HCT116 (cell line): ENCODE measurements at regions not wholly inside any gene's neighbourhood (a gene's known extent, or its start where the extent isn't known, plus 50 kb on each side); places are given as distances from the start of the nearest gene placed in this dataset.

Experiments used
- ATAC-seq: fragments of 200-7000 bp; cut with Tn5 transposase; 2 replicates; pipeline ENCODE4 v1.9.1; 2020; ENCODE audit warnings: mild to moderate bottlenecking, moderate library complexity
- BruUV-seq: library from RNA; stranded (reverse); fragments of 400-500 nt; replicated peaks from 2 replicates; lab custom pipeline; 2021; lab: Mats Ljungman, UMichigan
- CTCF ChIA-PET: fragments of 300-600 bp; sonication (Branson Sonifier 250); formaldehyde crosslinking; loops from one replicate; lab custom pipeline; 2021; ENCODE audit warnings: antibody characterized with exemption; lab: Charles Lee
- POLR2A ChIA-PET: fragments of 300-600, 350-600 bp; sonication (Branson Sonifier 250); formaldehyde crosslinking; loops from one replicate; lab custom pipeline; 2021; ENCODE audit warnings: antibody characterized with exemption; lab: Charles Lee
- RAD21 ChIA-PET, 2 experiments: fragments of 300-600 bp; sonication (Branson Sonifier 250); formaldehyde crosslinking; loops; one replicate each; lab custom pipeline; 2023; ENCODE audit warnings: low total read pairs in 2 of 2; ENCODE audit not compliant: uncharacterized antibody in 2 of 2, unreplicated experiment in 2 of 2, low non-redundant PET in 1 of 2; lab: Charles Lee
- DNase-seq: peaks from one replicate; pipeline ENCODE4 v3.0.0-alpha.2; 2010; ENCODE audit warnings: low read depth, low spot score
- H2AFZ ChIP-seq: fragments of 200-600 bp; shearing (Covaris generic), sonication (generic); 2 replicates; pipeline ENCODE4 v1.6.1; 2017; ENCODE audit warnings: low read depth, mixed run types, mixed read lengths, antibody characterized with exemption, low read length; ENCODE audit not compliant: poor library complexity, severe bottlenecking
- H3K27ac ChIP-seq: 2 replicates; pipeline ENCODE4 v1.5.1; 2012; ENCODE audit warnings: low read depth, low read length
- H3K27me3 ChIP-seq: fragments of 200-600 bp; sonication (generic); 2 replicates; pipeline ENCODE4 v1.6.1; 2016; ENCODE audit warnings: mixed run types, low read length, mixed read lengths; ENCODE audit not compliant: insufficient read depth
- H3K36me3 ChIP-seq, 2 experiments: fragments of 200-500 bp in 1 of 2; fragments of 200-600 bp in 1 of 2; sonication (Bioruptor generic) in 1 of 2; sonication (generic) in 1 of 2; 2 replicates each; pipeline versions ENCODE4 v1.5.1 to v1.6.1; 2014 to 2016; ENCODE audit warnings: low read length in 2 of 2, inconsistent platforms in 1 of 2, mixed read lengths in 1 of 2, mixed run types in 1 of 2; ENCODE audit not compliant: insufficient read depth in 2 of 2, control insufficient read depth in 1 of 2
- H3K4me1 ChIP-seq, 2 experiments: fragments of 200-600 bp in 1 of 2; sonication (generic) in 1 of 2; 2 replicates each; pipeline versions ENCODE4 v1.5.1 to v1.6.1; 2012 to 2017; ENCODE audit warnings: low read length in 2 of 2, inconsistent platforms in 1 of 2, mild to moderate bottlenecking in 1 of 2, mixed read lengths in 1 of 2, mixed run types in 1 of 2, moderate library complexity in 1 of 2; ENCODE audit not compliant: insufficient read depth in 2 of 2, control insufficient read depth in 1 of 2
- H3K4me2 ChIP-seq: fragments of 200-600 bp; sonication (generic); 2 replicates; pipeline ENCODE4 v1.6.1; 2017; ENCODE audit warnings: mixed run types, low read length, mixed read lengths
- H3K4me3 ChIP-seq, 2 experiments: fragments of 200-600 bp in 1 of 2; sonication (generic) in 1 of 2; replicated peaks in 1 of 2; 2 replicates each; pipeline ENCODE4 v1.5.1; 2011 to 2016; ENCODE audit warnings: low read length in 2 of 2, control low read depth in 1 of 2, low read depth in 1 of 2, mild to moderate bottlenecking in 1 of 2, mixed read lengths in 1 of 2, mixed run types in 1 of 2
- H3K79me2 ChIP-seq: fragments of 200-600 bp; sonication (generic); 2 replicates; pipeline ENCODE4 v1.6.1; 2017; ENCODE audit warnings: mild to moderate bottlenecking, mixed run types, low read length, moderate library complexity, mixed read lengths; ENCODE audit not compliant: insufficient read depth
- H3K9ac ChIP-seq: fragments of 200-600 bp; sonication (generic); 2 replicates; pipeline ENCODE4 v1.6.1; 2016; ENCODE audit warnings: low read length, mixed read lengths
- H3K9me2 ChIP-seq: fragments of 200-600 bp; sonication (generic), shearing (Covaris generic); 2 replicates; pipeline ENCODE4 v1.6.1; 2017; ENCODE audit warnings: mixed run types, mild to moderate bottlenecking, moderate library complexity; ENCODE audit not compliant: insufficient read depth
- H3K9me3 ChIP-seq, 2 experiments: fragments of 200-500 bp in 1 of 2; fragments of 200-600 bp in 1 of 2; sonication (Bioruptor generic) in 1 of 2; sonication (generic) in 1 of 2; 2 replicates each; pipeline ENCODE4 v1.6.1; 2014 to 2017; ENCODE audit warnings: low read length in 2 of 2, mixed read lengths in 2 of 2, inconsistent platforms in 1 of 2, low read depth in 1 of 2, mild to moderate bottlenecking in 1 of 2, mixed run types in 1 of 2, moderate library complexity in 1 of 2; ENCODE audit not compliant: control insufficient read depth in 1 of 2, insufficient read depth in 1 of 2
- H4K20me1 ChIP-seq: fragments of 200-600 bp; sonication (generic), shearing (Covaris generic); 2 replicates; pipeline ENCODE4 v1.6.1; 2017; ENCODE audit warnings: mixed run types, mild to moderate bottlenecking, moderate library complexity; ENCODE audit not compliant: insufficient read depth
- CBX3 ChIP-seq: IDR thresholded peaks from 2 replicates; pipeline ENCODE4 v1.6.1; 2012; ENCODE audit warnings: low read depth
- ELF1 ChIP-seq: IDR thresholded peaks from 2 replicates; pipeline ENCODE4 v1.6.1; 2012; ENCODE audit warnings: low read depth, borderline replicate concordance
- EZH2phosphoT487 ChIP-seq: fragments of 200-600 bp; IDR thresholded peaks from 2 replicates; pipeline ENCODE4 v1.6.1; 2018; ENCODE audit warnings: antibody characterized with exemption, borderline replicate concordance
- FOSL1 ChIP-seq: IDR thresholded peaks from 2 replicates; pipeline ENCODE4 v1.6.1; 2012; ENCODE audit warnings: low read depth
- POLR2A ChIP-seq: IDR thresholded peaks from 2 replicates; pipeline ENCODE4 v1.7.0; 2011; ENCODE audit warnings: borderline replicate concordance; ENCODE audit not compliant: insufficient read depth, insufficient read length; ENCODE audit errors: extremely low read depth
- RAD21 ChIP-seq: IDR thresholded peaks from 2 replicates; pipeline ENCODE4 v1.6.1; 2012; ENCODE audit warnings: low read depth, mild to moderate bottlenecking
- SIN3A ChIP-seq: IDR thresholded peaks from 2 replicates; pipeline ENCODE4 v1.6.1; 2012; ENCODE audit warnings: low read depth
- SRF ChIP-seq: IDR thresholded peaks from 2 replicates; pipeline ENCODE4 v1.6.1; 2012; ENCODE audit warnings: low read depth
- TCF7L2 ChIP-seq: IDR thresholded peaks from 2 replicates; pipeline ENCODE4 v1.7.0; 2011; ENCODE audit warnings: borderline replicate concordance, inconsistent platforms; ENCODE audit not compliant: insufficient read depth, insufficient read length; ENCODE audit errors: extremely low read depth
- YY1 ChIP-seq: IDR thresholded peaks from 2 replicates; pipeline ENCODE4 v1.6.1; 2011; ENCODE audit warnings: low read length, low read depth, moderate library complexity, mild to moderate bottlenecking; ENCODE audit not compliant: insufficient replicate concordance; ENCODE audit errors: extremely low read depth
- intact Hi-C: fragments of 100-400 bp; cut with micrococcal nuclease; formaldehyde crosslinking; loops from 2 replicates; pipeline ENCODE4 v1.10.0; 2022
- TF ChIP-seq, protein P1 (sequence below): IDR thresholded peaks from 2 replicates; pipeline ENCODE4 v1.6.1; 2012
- TF ChIP-seq, protein P2 (sequence below): IDR thresholded peaks from 2 replicates; pipeline ENCODE4 v1.6.1; 2012; ENCODE audit warnings: low read depth
- TF ChIP-seq, protein P3 (sequence below): IDR thresholded peaks from 2 replicates; pipeline ENCODE4 v1.6.1; 2012
- TF ChIP-seq, protein P4 (sequence below): IDR thresholded peaks from 2 replicates; pipeline ENCODE4 v1.6.1; 2011; ENCODE audit warnings: mild to moderate bottlenecking, low read length, moderate library complexity; ENCODE audit not compliant: insufficient replicate concordance; ENCODE audit errors: extremely low read depth

DNA sequence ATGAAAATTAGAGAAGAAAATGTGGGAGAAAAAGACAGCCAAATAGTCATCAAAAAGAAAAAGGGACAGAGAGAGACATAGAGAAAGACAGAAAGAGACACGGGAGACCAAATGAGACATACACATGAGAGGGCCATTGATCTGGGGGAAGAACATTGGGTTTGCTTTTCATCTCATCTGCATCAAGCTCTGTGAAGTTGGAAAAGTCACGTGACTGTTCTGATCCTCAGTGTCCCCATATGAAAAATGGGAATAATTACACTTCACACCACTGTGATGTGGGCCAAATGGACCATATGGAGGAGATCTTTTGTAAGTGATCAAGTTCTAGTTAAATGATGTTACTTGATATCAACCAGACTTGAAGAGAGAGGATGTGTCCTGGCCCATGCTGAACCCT, 147.1 kb upstream of the NRXN3 start:
- Histone ChIP-seq H3K4me2 (no peak overlapping the region), H3K4me3 (no peak overlapping the region), H3K4me1 (no peaks in the 10 kb centered on the region), H3K27ac (no peak overlapping the region), H3K9ac (no peak overlapping the region), H3K9me3 (no peaks in the 10 kb centered on the region), H4K20me1 (no peaks in the 10 kb centered on the region), H3K36me3 (no peaks in the 10 kb centered on the region), H3K27me3 (peaks cover 15% of the 10 kb centered on the region; the same call in 1 of the 2 replicates), H3K9me2 (no peaks in the 10 kb centered on the region), H2AFZ (no peak overlapping the region), H3K79me2 (no peaks in the 10 kb centered on the region)
- ChIA-PET CTCF (interaction anchor here (1.0 to 2.4 kb wide), 3 partner anchors 134 to 574 kb away, joined by 3 to 11 read pairs (median 4); no protein-coding TSS in a partner anchor), POLR2A (no interaction called here), RAD21 (no interaction called here)
- no peak for DNase-seq
- BruUV-seq = no TSS peak
- intact Hi-C loops = loop anchor here (2.0 to 5.0 kb wide), 3 partner anchors 139 to 824 kb away; no protein-coding TSS in a partner anchor
- TF ChIP-seq CBX3 (no peak), YY1 (no peak), TCF7L2 (no peak), SIN3A (no peak), EZH2phosphoT487 (no peak)
- no peak for ATAC-seq

DNA sequence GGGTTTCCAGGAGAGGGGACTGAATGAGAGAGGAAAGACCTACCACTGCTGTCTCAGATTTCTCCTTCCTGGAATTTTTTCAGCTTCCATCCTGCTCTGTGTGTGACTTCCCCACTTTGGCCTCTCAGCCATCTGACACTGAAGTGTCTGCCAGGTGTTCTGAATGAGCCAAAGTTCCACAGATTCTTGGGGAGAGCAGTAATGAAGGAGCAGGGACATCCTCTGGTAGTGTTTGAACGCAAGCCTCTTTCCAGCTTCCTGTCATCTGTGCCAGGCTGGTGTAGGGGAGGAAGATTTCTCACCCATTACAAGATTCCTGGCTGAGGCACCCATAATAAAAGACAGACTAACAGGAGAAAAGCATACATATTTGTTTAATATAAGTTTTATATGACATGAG, 141.7 kb upstream of the NRXN3 start:
- Histone ChIP-seq H3K79me2 (no peaks in the 10 kb centered on the region), H3K9ac (no peak overlapping the region), H3K27me3 (peaks cover 40% of the 10 kb centered on the region), H4K20me1 (no peaks in the 10 kb centered on the region), H3K4me2 (no peak overlapping the region), H3K36me3 (no peaks in the 10 kb centered on the region), H2AFZ (no peak overlapping the region), H3K9me3 (no peaks in the 10 kb centered on the region), H3K27ac (no peak overlapping the region), H3K4me3 (no peak overlapping the region), H3K9me2 (no peaks in the 10 kb centered on the region), H3K4me1 (no peaks in the 10 kb centered on the region)
- RAD21 ChIA-PET = no interaction called here
- no TSS peak for BruUV-seq
- no peak for DNase-seq
- intact Hi-C loops = no loop called here
- CTCF ChIA-PET = no interaction called here
- POLR2A ChIA-PET = no interaction called here
- ATAC-seq = no peak
- TF ChIP-seq SRF (no peak), SIN3A (no peak), YY1 (no peak), TCF7L2 (no peak), POLR2A (no peak), RAD21 (no peak), FOSL1 (no peak), ELF1 (no peak), CBX3 (no peak)
- TF ChIP-seq, protein P1, sequence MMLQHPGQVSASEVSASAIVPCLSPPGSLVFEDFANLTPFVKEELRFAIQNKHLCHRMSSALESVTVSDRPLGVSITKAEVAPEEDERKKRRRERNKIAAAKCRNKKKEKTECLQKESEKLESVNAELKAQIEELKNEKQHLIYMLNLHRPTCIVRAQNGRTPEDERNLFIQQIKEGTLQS = no peak
- TF ChIP-seq, protein P2, sequence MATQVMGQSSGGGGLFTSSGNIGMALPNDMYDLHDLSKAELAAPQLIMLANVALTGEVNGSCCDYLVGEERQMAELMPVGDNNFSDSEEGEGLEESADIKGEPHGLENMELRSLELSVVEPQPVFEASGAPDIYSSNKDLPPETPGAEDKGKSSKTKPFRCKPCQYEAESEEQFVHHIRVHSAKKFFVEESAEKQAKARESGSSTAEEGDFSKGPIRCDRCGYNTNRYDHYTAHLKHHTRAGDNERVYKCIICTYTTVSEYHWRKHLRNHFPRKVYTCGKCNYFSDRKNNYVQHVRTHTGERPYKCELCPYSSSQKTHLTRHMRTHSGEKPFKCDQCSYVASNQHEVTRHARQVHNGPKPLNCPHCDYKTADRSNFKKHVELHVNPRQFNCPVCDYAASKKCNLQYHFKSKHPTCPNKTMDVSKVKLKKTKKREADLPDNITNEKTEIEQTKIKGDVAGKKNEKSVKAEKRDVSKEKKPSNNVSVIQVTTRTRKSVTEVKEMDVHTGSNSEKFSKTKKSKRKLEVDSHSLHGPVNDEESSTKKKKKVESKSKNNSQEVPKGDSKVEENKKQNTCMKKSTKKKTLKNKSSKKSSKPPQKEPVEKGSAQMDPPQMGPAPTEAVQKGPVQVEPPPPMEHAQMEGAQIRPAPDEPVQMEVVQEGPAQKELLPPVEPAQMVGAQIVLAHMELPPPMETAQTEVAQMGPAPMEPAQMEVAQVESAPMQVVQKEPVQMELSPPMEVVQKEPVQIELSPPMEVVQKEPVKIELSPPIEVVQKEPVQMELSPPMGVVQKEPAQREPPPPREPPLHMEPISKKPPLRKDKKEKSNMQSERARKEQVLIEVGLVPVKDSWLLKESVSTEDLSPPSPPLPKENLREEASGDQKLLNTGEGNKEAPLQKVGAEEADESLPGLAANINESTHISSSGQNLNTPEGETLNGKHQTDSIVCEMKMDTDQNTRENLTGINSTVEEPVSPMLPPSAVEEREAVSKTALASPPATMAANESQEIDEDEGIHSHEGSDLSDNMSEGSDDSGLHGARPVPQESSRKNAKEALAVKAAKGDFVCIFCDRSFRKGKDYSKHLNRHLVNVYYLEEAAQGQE = no peak
- TF ChIP-seq, protein P3, sequence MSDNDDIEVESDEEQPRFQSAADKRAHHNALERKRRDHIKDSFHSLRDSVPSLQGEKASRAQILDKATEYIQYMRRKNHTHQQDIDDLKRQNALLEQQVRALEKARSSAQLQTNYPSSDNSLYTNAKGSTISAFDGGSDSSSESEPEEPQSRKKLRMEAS = no peak
- TF ChIP-seq, protein P4, sequence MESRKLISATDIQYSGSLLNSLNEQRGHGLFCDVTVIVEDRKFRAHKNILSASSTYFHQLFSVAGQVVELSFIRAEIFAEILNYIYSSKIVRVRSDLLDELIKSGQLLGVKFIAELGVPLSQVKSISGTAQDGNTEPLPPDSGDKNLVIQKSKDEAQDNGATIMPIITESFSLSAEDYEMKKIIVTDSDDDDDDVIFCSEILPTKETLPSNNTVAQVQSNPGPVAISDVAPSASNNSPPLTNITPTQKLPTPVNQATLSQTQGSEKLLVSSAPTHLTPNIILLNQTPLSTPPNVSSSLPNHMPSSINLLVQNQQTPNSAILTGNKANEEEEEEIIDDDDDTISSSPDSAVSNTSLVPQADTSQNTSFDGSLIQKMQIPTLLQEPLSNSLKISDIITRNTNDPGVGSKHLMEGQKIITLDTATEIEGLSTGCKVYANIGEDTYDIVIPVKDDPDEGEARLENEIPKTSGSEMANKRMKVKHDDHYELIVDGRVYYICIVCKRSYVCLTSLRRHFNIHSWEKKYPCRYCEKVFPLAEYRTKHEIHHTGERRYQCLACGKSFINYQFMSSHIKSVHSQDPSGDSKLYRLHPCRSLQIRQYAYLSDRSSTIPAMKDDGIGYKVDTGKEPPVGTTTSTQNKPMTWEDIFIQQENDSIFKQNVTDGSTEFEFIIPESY = no peak
